ENCODE measurements at regions not wholly inside any gene's neighbourhood (a gene's known extent, or its start where the extent isn't known, plus 50 kb on each side); places are given as distances from the start of the nearest gene placed in this dataset.

- TF ChIP-seq EZH2 (IDR thresholded peaks at IDR 0.05; ENCODE audit: insufficient read depth, poor library complexity, severe bottlenecking), result no peak
- no peak for TF ChIP-seq EZH2phosphoT487 (IDR thresholded peaks at IDR 0.05; ENCODE audit: insufficient read depth, low read depth)
Measured at GRCh38 chr3:13197795-13198194, 124.6 kb upstream of the IQSEC1 start.
